ENCODE measurements at regions not wholly inside any gene's neighbourhood (a gene's known extent, or its start where the extent isn't known, plus 50 kb on each side); places are given as distances from the start of the nearest gene placed in this dataset.

GRCh38 chr1:87194271-87194774 lies 134.4 kb upstream of the LMO4 start:
- H3K56ac ChIP-seq (replicated peaks; ENCODE audit: insufficient read length, low read depth, low read length), result no peak overlapping the region
- no peaks in the 10 kb centered on the region for H3K23me2 ChIP-seq (ENCODE audit: low read depth, low read length)
- H3K9me3 ChIP-seq (ENCODE audit: insufficient read depth in 2 of 2, low read depth in 1 of 2, low read length in 1 of 2), result no peaks in the 10 kb centered on the region
- H3K27ac ChIP-seq (ENCODE audit: low read depth, low read length), result no peak overlapping the region
- DNase-seq (ENCODE audit: low read depth in 1 of 2, low spot score in 2 of 2) (no peak), FAIRE-seq (no peak)
- H3K4ac ChIP-seq (replicated peaks; ENCODE audit: insufficient read length, low read depth, low read length), result no peak overlapping the region
- ChIA-PET POLR2A (ENCODE audit: partially characterized antibody) (no interaction called here), CTCF (ENCODE audit: partially characterized antibody) (interaction anchor here (0.6 kb wide), 1 partner anchor 113 kb away, joined by 3 read pairs; no protein-coding TSS in a partner anchor)
- no peaks in the 10 kb centered on the region for H3K79me2 ChIP-seq (ENCODE audit: control insufficient read depth in 1 of 2, insufficient read depth in 2 of 2, low read length in 2 of 2)
- no peak overlapping the region for H2BK15ac ChIP-seq (ENCODE audit: low read length)
- no peaks in the 10 kb centered on the region for H4K20me1 ChIP-seq (replicated peaks in 1 of 2; ENCODE audit: control insufficient read depth in 1 of 2, insufficient read depth in 2 of 2, low read length in 2 of 2)
- no peak overlapping the region for H3K18ac ChIP-seq (ENCODE audit: extremely low read depth, low read length)
- no peak overlapping the region for H4K5ac ChIP-seq (ENCODE audit: insufficient read length, low read depth, low read length)
- H3K79me1 ChIP-seq (ENCODE audit: low read depth, low read length), result no peaks in the 10 kb centered on the region
- 95% methylated on average over 1 of the region's 1 CpG; no CpG with 5 or more reads in 1 of the 2 experiments for WGBS, 2 experiments (ENCODE audit: extremely low coverage in 1 of 2, insufficient coverage in 1 of 2, insufficient read length in 1 of 2, insufficient replicate concordance in 2 of 2, low coverage in 1 of 2, low lambda C conversion rate in 2 of 2, missing lambda C conversion rate in 1 of 2)
- H4K91ac ChIP-seq (replicated peaks; ENCODE audit: insufficient read length, low read length), result no peak overlapping the region
- no peak overlapping the region for H3K14ac ChIP-seq (ENCODE audit: insufficient read length)
- H2AK5ac ChIP-seq (ENCODE audit: low read depth, low read length), result no peak overlapping the region
- H3K36me3 ChIP-seq (ENCODE audit: control insufficient read depth in 2 of 4, insufficient read depth in 4 of 4, low read length in 3 of 4), result no peaks in the 10 kb centered on the region
- H4K8ac ChIP-seq (ENCODE audit: extremely low read depth, insufficient read depth, low read length), result no peak overlapping the region
- no peak overlapping the region for H2BK20ac ChIP-seq (ENCODE audit: low read length)
- peaks cover 0 to under 1% (median 0%) of the 10 kb centered on the region in 4 experiments; a peak in 1 of 7 replicates for H3K4me1 ChIP-seq (replicated peaks in 1 of 4; ENCODE audit: control insufficient read depth in 3 of 4, insufficient read depth in 4 of 4, low read length in 3 of 4)
- no peak overlapping the region for H3K4me3 ChIP-seq (ENCODE audit: extremely low read depth in 1 of 4, insufficient read depth in 2 of 4, low read depth in 3 of 4, low read length in 4 of 4)
- no peaks in the 10 kb centered on the region for H3K27me3 ChIP-seq (replicated peaks in 1 of 4; ENCODE audit: control insufficient read depth in 3 of 4, extremely low read depth in 1 of 4, insufficient read depth in 3 of 4, low read length in 3 of 4)
- no peak overlapping the region for H3K4me2 ChIP-seq (ENCODE audit: insufficient read depth in 1 of 2, low read depth in 2 of 2, low read length in 2 of 2)
- no peak overlapping the region for H2BK5ac ChIP-seq (ENCODE audit: low read depth, low read length)
- H3K9ac ChIP-seq (replicated peaks in 1 of 4; ENCODE audit: extremely low read depth in 1 of 4, low read depth in 3 of 4, low read length in 3 of 4), result no peak overlapping the region
- H3K23ac ChIP-seq (ENCODE audit: insufficient read length), result no peak overlapping the region
- no peak overlapping the region for H2AFZ ChIP-seq (ENCODE audit: low read length)
- no peak overlapping the region for H2BK12ac ChIP-seq (ENCODE audit: low read depth, low read length)
- H2BK120ac ChIP-seq (replicated peaks; ENCODE audit: low read depth, low read length), result no peak overlapping the region
- TF ChIP-seq MAX (IDR thresholded peaks at IDR 0.05), result no peak
- TF ChIP-seq SP2 (IDR thresholded peaks at IDR 0.05; ENCODE audit: low read length), result no peak
- TF ChIP-seq NRF1 (IDR thresholded peaks at IDR 0.05; ENCODE audit: low read depth, low read length), result no peak
- no peak for TF ChIP-seq CBX8 (IDR thresholded peaks at IDR 0.05; ENCODE audit: borderline replicate concordance, low read depth, low read length)
- TF ChIP-seq RXRA (IDR thresholded peaks at IDR 0.05; ENCODE audit: insufficient read depth, low read depth, low read length), result no peak
- no peak for TF ChIP-seq SUZ12 (IDR thresholded peaks at IDR 0.05; ENCODE audit: low read length)
- TF ChIP-seq, protein P1, sequence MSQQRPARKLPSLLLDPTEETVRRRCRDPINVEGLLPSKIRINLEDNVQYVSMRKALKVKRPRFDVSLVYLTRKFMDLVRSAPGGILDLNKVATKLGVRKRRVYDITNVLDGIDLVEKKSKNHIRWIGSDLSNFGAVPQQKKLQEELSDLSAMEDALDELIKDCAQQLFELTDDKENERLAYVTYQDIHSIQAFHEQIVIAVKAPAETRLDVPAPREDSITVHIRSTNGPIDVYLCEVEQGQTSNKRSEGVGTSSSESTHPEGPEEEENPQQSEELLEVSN (IDR thresholded peaks at IDR 0.05), result no peak
- TF ChIP-seq TAF1 (IDR thresholded peaks at IDR 0.05; ENCODE audit: low read depth, low read length), result no peak
- no peak for TF ChIP-seq ZNF274 (IDR thresholded peaks at IDR 0.05; ENCODE audit: borderline replicate concordance, extremely low read depth, low read length)
- no peak for TF ChIP-seq ASH2L (IDR thresholded peaks at IDR 0.05; ENCODE audit: low read length)
- TF ChIP-seq EP300 (IDR thresholded peaks at IDR 0.05; ENCODE audit: borderline replicate concordance in 1 of 2, low read depth in 2 of 2, low read length in 2 of 2), result no peak
- TF ChIP-seq USF2 (IDR thresholded peaks at IDR 0.05; ENCODE audit: low read length), result no peak
- TF ChIP-seq JUN (IDR thresholded peaks at IDR 0.05; ENCODE audit: low read depth, low read length), result no peak
